Left ventricle myocardium inferior (tissue), 1 donor: ENCODE measurements at regions not wholly inside any gene's neighbourhood (a gene's known extent, or its start where the extent isn't known, plus 50 kb on each side); places are given as distances from the start of the nearest gene placed in this dataset.

Experiments used
- DNase-seq: peaks from one replicate; pipeline ENCODE4 v3.0.0-alpha.2; 2020
- H3K27ac ChIP-seq: fragments of 200-600 bp; replicated peaks from 2 replicates; pipeline ENCODE4 v1.8.0; 2021
- H3K27me3 ChIP-seq: fragments of 200-600 bp; 2 replicates; pipeline ENCODE4 v1.8.0; 2021; ENCODE audit warnings: low read depth
- H3K36me3 ChIP-seq: fragments of 200-600 bp; 2 replicates; pipeline ENCODE4 v1.8.0; 2021
- H3K4me1 ChIP-seq: fragments of 200-600 bp; 2 replicates; pipeline ENCODE4 v1.8.0; 2021
- H3K4me3 ChIP-seq: fragments of 200-600 bp; 2 replicates; pipeline ENCODE4 v1.8.0; 2021; ENCODE audit warnings: mild to moderate bottlenecking, moderate library complexity
- H3K9me3 ChIP-seq: fragments of 200-600 bp; replicated peaks from 2 replicates; pipeline ENCODE4 v1.8.0; 2021
- CTCF ChIP-seq: fragments of 200-600 bp; IDR thresholded peaks from 2 replicates; pipeline ENCODE4 v1.8.0; 2021; ENCODE audit warnings: antibody characterized with exemption, mild to moderate bottlenecking, borderline replicate concordance
- intact Hi-C: fragments of 100-400 bp; cut with micrococcal nuclease; formaldehyde crosslinking; loops from one replicate; pipeline ENCODE4 v1.11.0; 2022
- donor health status: DM: no; HTN: yes; CAD: no; lungs with severe emphysema.

- H3K9me3 ChIP-seq, result no peaks in the 10 kb centered on the region
- H3K36me3 ChIP-seq, result no peaks in the 10 kb centered on the region
- no peak for TF ChIP-seq CTCF
- intact Hi-C loops, result no loop called here
- no peak overlapping the region for H3K27ac ChIP-seq
- H3K4me3 ChIP-seq, result no peak overlapping the region
- peaks cover 31% of the 10 kb centered on the region for H3K27me3 ChIP-seq
- no peak for DNase-seq
- H3K4me1 ChIP-seq, result no peaks in the 10 kb centered on the region
Measured at GRCh38 chr2:238569507-238570195, 142.9 kb downstream of the ASB1 start.

GRCh38 chr2:238570391-238570790, 143.7 kb downstream of the ASB1 start:
- no peak overlapping the region for H3K4me3 ChIP-seq
- intact Hi-C loops, result no loop called here
- TF ChIP-seq CTCF, result no peak
- no peaks in the 10 kb centered on the region for H3K4me1 ChIP-seq
- H3K9me3 ChIP-seq, result no peaks in the 10 kb centered on the region
- no peak overlapping the region for H3K27ac ChIP-seq
- peaks cover 26% of the 10 kb centered on the region for H3K27me3 ChIP-seq
- DNase-seq, result no peak
- no peaks in the 10 kb centered on the region for H3K36me3 ChIP-seq

- peaks cover 30% of the 10 kb centered on the region for H3K27me3 ChIP-seq
- TF ChIP-seq CTCF, result no peak
- DNase-seq, result no peak
- no peak overlapping the region for H3K4me3 ChIP-seq
- no peaks in the 10 kb centered on the region for H3K9me3 ChIP-seq
- no peaks in the 10 kb centered on the region for H3K4me1 ChIP-seq
- no peak overlapping the region for H3K27ac ChIP-seq
- H3K36me3 ChIP-seq, result no peaks in the 10 kb centered on the region
- intact Hi-C loops, result no loop called here
Measured at GRCh38 chr2:238570926-238571325, 144.2 kb downstream of the ASB1 start.

- Histone ChIP-seq H3K4me1 (no peaks in the 10 kb centered on the region), H3K36me3 (no peaks in the 10 kb centered on the region), H3K27ac (no peak overlapping the region), H3K27me3 (peaks cover 36% of the 10 kb centered on the region), H3K4me3 (no peak overlapping the region), H3K9me3 (no peaks in the 10 kb centered on the region)
- no peak for DNase-seq
- TF ChIP-seq CTCF, result no peak
- intact Hi-C loops, result no loop called here
Measured at GRCh38 chr2:238571661-238572372, 145.1 kb downstream of the ASB1 start.

GRCh38 chr2:238573065-238573778, 146.5 kb downstream of the ASB1 start:
- H3K27ac ChIP-seq, result no peak overlapping the region
- no peak for DNase-seq
- peaks cover 36% of the 10 kb centered on the region for H3K27me3 ChIP-seq
- intact Hi-C loops, result no loop called here
- no peaks in the 10 kb centered on the region for H3K9me3 ChIP-seq
- H3K4me3 ChIP-seq, result no peak overlapping the region
- no peaks in the 10 kb centered on the region for H3K4me1 ChIP-seq
- TF ChIP-seq CTCF, result peak; percentile 59
- H3K36me3 ChIP-seq, result no peaks in the 10 kb centered on the region
